ENCODE measurements at regions not wholly inside any gene's neighbourhood (a gene's known extent, or its start where the extent isn't known, plus 50 kb on each side); places are given as distances from the start of the nearest gene placed in this dataset.

DNA sequence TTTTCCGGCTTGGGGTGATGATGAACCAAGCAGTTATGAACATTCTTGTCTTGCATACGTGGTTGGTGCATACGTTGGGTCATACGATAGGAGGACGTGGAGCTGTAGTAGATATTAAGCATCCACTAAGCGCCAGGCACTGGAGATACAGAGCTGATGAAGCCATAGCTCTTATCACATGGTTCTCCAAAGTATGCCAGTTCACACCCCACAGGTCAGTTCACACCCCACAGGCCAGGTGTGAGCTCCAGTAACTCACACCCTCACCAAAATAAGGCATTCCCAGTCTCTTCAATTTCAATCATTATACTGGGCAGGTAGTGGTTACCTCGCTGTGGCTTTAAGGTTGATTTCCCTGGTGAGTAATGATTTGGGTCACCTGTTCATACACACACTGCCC lies 335.5 kb downstream of the FOXL1 start:
- Histone ChIP-seq H3K27me3 (ENCODE audit: control insufficient read depth, insufficient read depth, low read length, poor library complexity, severe bottlenecking) (no peaks in the 10 kb centered on the region), H3K9me3 (ENCODE audit: control insufficient read depth, low read length) (no peaks in the 10 kb centered on the region), H3K4me1 (ENCODE audit: control insufficient read depth, insufficient read depth, low read length) (no peaks in the 10 kb centered on the region), H3K36me3 (ENCODE audit: control insufficient read depth, insufficient read depth, low read length) (no peaks in the 10 kb centered on the region), H3K9ac (ENCODE audit: extremely low read depth, low read length, poor library complexity, severe bottlenecking) (no peak overlapping the region), H3K4me3 (ENCODE audit: low read length) (no peak overlapping the region), H3K27ac (ENCODE audit: low read depth, low read length) (no peak overlapping the region)
- no peak for DNase-seq
- no peaks in the 10 kb centered on the region for H3K36me3 Mint-ChIP-seq (ENCODE audit: low read depth)
- H3K27ac Mint-ChIP-seq: no peak overlapping the region
- H3K9me3 Mint-ChIP-seq: no peaks in the 10 kb centered on the region
- no peak overlapping the region for H3K4me3 Mint-ChIP-seq
- H3K4me1 Mint-ChIP-seq: no peaks in the 10 kb centered on the region
- H3K27me3 Mint-ChIP-seq (ENCODE audit: insufficient read depth): no peaks in the 10 kb centered on the region
- TF ChIP-seq, protein P1, sequence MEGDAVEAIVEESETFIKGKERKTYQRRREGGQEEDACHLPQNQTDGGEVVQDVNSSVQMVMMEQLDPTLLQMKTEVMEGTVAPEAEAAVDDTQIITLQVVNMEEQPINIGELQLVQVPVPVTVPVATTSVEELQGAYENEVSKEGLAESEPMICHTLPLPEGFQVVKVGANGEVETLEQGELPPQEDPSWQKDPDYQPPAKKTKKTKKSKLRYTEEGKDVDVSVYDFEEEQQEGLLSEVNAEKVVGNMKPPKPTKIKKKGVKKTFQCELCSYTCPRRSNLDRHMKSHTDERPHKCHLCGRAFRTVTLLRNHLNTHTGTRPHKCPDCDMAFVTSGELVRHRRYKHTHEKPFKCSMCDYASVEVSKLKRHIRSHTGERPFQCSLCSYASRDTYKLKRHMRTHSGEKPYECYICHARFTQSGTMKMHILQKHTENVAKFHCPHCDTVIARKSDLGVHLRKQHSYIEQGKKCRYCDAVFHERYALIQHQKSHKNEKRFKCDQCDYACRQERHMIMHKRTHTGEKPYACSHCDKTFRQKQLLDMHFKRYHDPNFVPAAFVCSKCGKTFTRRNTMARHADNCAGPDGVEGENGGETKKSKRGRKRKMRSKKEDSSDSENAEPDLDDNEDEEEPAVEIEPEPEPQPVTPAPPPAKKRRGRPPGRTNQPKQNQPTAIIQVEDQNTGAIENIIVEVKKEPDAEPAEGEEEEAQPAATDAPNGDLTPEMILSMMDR (conservative IDR thresholded peaks at IDR 0.05): no peak
- WGBS, 2 experiments (ENCODE audit: insufficient coverage in 1 of 2, insufficient read length in 1 of 2): 95 to 100% methylated on average over 3 to 7 of the region's 7 CpGs

DNA sequence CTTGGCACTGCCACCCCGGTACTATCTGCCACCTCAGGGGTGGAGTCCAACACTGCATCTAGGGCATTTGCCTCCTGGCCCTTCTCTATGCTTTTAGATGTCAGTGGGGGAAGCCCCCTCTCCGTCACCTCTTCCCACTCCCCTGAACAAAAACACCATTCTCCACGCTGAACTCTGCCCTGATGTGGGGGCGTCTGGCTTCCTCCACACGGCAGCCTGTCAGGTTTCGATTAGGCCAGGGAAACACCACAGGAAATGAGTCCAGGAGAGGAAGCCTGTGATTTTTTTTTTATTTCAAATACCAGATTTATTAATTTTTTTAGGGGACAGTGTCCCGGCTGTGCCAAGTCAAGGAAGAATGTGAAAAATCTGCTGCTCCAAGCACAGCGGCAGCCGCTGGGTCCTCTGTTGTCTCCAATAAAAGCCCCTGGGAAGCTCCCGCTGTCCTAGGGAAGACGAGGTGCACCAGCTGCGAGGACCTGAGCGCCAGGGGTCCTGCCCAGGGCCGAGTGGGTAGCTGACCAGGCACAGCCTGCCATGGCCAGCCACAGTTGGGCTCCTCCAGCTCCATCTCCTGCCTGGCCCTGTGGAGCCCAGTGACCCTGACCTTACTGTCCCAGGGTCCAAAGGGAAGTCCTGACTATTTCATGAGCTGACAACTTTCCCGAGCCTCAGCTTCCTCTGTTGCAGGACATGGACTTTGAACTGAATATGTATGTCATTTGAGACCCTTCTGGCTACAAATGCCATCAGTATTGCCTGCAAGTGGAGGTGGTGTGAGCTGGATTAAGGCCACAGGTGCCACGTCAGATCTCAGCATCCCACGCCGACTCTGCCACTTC lies 336.7 kb downstream of the FOXL1 start:
- TF ChIP-seq, protein P1 (conservative IDR thresholded peaks at IDR 0.05): no peak
- H3K9ac ChIP-seq (ENCODE audit: extremely low read depth, low read length, poor library complexity, severe bottlenecking): no peak overlapping the region
- Mint-ChIP-seq H3K27ac (no peak overlapping the region), H3K36me3 (ENCODE audit: low read depth) (no peaks in the 10 kb centered on the region), H3K4me1 (peaks cover 2% of the 10 kb centered on the region), H3K27me3 (ENCODE audit: insufficient read depth) (no peaks in the 10 kb centered on the region), H3K9me3 (no peaks in the 10 kb centered on the region), H3K4me3 (no peak overlapping the region)
- H3K4me1 ChIP-seq (ENCODE audit: control insufficient read depth, insufficient read depth, low read length): no peaks in the 10 kb centered on the region
- no peak overlapping the region for H3K4me3 ChIP-seq (ENCODE audit: low read length)
- H3K9me3 ChIP-seq (ENCODE audit: control insufficient read depth, low read length): no peaks in the 10 kb centered on the region
- no peak for DNase-seq
- no peak overlapping the region for H3K27ac ChIP-seq (ENCODE audit: low read depth, low read length)
- no peaks in the 10 kb centered on the region for H3K36me3 ChIP-seq (ENCODE audit: control insufficient read depth, insufficient read depth, low read length)
- H3K27me3 ChIP-seq (ENCODE audit: control insufficient read depth, insufficient read depth, low read length, poor library complexity, severe bottlenecking): no peaks in the 10 kb centered on the region
- WGBS, 2 experiments (ENCODE audit: insufficient coverage in 1 of 2, insufficient read length in 1 of 2): 92 to 96% methylated on average over 6 to 18 of the region's 18 CpGs

DNA sequence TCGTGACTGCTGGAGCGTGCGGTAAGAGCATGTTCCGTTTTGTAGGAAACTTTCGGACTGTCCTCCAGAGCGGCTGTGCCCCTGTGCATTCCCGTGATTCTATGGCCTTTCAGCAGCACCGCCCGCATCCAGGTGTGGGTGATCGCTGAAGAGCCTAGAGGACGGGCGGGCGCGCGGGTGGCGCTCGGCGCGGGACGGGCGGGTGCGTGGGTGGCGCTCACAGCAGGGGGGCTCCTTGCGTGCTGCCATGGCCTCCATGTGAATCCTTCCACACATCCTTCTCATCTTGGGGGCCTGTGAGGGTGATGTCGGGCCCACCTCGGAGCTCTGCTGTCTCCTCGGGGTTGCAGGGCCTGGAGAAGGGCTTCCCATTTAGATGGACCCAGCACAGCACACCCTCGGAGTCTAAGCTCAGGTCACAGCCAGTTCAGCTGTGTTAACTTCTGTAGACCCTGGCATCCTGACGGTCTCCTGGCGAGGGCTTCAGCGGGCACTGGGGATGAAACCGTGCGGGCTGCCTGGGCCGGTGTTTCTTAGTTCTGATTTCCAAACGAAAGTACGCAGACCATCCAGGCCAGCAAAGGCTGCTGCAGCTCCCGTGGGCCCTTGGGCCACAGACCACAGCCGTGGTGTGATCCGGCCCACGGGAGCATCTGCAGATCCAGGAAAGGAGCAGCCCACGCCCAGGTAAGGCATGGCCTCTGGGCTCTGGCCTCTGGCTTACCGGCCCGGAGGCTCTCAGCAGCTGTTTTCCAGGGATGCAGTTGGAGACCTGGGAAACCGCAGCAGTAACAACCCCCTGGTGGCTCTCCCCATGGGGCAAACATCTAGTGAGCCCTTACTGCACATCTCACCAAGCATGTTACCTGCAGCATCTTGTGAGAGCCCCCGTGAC lies 339.4 kb downstream of the FOXL1 start:
- no peak overlapping the region for H3K27ac ChIP-seq (ENCODE audit: low read depth, low read length)
- Mint-ChIP-seq H3K27ac (no peak overlapping the region), H3K4me3 (no peak overlapping the region), H3K4me1 (peaks cover 4% of the 10 kb centered on the region), H3K9me3 (peaks cover 12% of the 10 kb centered on the region), H3K27me3 (ENCODE audit: insufficient read depth) (no peaks in the 10 kb centered on the region), H3K36me3 (ENCODE audit: low read depth) (no peaks in the 10 kb centered on the region)
- no peaks in the 10 kb centered on the region for H3K27me3 ChIP-seq (ENCODE audit: control insufficient read depth, insufficient read depth, low read length, poor library complexity, severe bottlenecking)
- 94 to 97% methylated on average over 21 to 45 of the region's 45 CpGs for WGBS, 2 experiments (ENCODE audit: insufficient coverage in 1 of 2, insufficient read length in 1 of 2)
- TF ChIP-seq, protein P1 (conservative IDR thresholded peaks at IDR 0.05): no peak
- H3K9ac ChIP-seq (ENCODE audit: extremely low read depth, low read length, poor library complexity, severe bottlenecking): no peak overlapping the region
- DNase-seq: no peak
- no peaks in the 10 kb centered on the region for H3K36me3 ChIP-seq (ENCODE audit: control insufficient read depth, insufficient read depth, low read length)
- no peak overlapping the region for H3K4me3 ChIP-seq (ENCODE audit: low read length)
- H3K4me1 ChIP-seq (ENCODE audit: control insufficient read depth, insufficient read depth, low read length): no peaks in the 10 kb centered on the region
- peaks cover 7% of the 10 kb centered on the region for H3K9me3 ChIP-seq (ENCODE audit: control insufficient read depth, low read length)

Measured in endodermal cell (in vitro differentiated cells).